Renal cortex interstitium (tissue), 11 donors: ENCODE measurements at regions not wholly inside any gene's neighbourhood (a gene's known extent, or its start where the extent isn't known, plus 50 kb on each side); places are given as distances from the start of the nearest gene placed in this dataset.

Experiments used
- DNase-seq, 11 donors: peaks; one replicate each; pipeline ENCODE4 v3.0.0-alpha.2; 2013; ENCODE audit warnings: low read depth in 9 of 11, low spot score in 4 of 11; ENCODE audit errors: extremely low read depth in 1 of 11

- DNase-seq: no peak
Measured at GRCh38 chr3:18477620-18478019, 52.5 kb upstream of the SATB1 start.
